SIG-M5 treated with dmso at 0.1 percent for 504 hours (cell line): ENCODE measurements at regions not wholly inside any gene's neighbourhood (a gene's known extent, or its start where the extent isn't known, plus 50 kb on each side); places are given as distances from the start of the nearest gene placed in this dataset.

Source experiments
- DNase-seq: peaks from one replicate; lab custom pipeline; 2025; ENCODE audit not compliant: unreplicated experiment; lab: John Stamatoyannopoulos, UW

GRCh38 chr2:133717497-133717896 is 149.2 kb upstream of the NCKAP5 start:
- no peak for DNase-seq

GRCh38 chr2:133718688-133719201 is 150.5 kb upstream of the NCKAP5 start:
- no peak for DNase-seq

DNA sequence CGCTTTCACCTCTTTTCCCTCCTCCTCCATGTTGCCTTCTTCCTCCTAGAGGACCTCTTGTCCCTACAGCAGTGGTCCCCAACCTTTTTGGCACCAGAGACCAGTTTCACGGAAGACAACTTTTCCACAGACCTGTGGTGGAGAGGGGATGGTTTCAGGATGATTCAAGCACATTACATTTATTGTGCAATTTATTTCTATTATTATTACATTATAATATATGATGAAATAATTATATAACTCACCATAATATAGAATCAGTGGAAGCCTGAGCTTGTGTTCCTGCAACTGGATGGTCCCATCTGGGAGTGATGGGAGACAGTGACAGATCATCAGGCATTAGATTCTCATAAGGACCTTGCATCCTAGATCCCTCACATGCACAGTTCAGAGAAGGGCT is 152.2 kb upstream of the NCKAP5 start:
- no peak for DNase-seq

GRCh38 chr2:133721118-133721517 is 152.9 kb upstream of the NCKAP5 start:
- DNase-seq, result no peak

DNA sequence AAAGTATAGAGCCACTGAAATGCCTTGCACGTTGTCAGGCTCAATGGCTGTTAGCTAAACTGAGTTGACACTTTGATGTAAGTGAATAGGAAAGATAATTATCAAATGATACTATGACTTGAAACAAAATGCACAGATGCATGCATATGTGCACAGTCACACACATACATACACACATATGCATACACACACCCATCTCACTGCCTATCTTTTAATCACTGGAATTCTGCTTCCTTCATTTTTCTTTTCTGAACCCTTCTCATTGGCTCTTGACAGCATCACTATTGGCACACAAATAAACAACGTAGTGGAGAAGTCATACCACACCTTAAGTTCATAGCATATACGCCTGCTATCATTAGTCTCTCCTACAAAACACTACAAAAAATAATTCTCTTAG is 154.9 kb upstream of the NCKAP5 start:
- no peak for DNase-seq

DNA sequence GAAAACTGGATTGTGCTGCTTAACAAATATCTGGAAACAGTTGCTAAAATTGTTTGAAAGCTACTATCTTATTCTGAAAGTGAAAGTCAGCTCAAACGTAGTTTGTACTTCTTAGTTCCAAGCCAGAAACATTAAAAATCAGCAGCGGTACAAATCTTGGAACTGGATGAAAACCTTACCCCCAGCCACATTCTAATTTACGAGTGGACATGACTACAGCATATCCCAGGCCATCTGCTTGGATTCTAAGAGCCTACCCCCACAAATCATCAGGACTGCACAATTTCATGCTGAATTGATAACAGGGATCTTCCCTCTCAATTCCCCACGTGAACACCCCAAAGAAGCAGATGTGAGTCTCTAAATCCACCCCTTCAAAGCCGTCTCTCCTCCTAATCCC is 158.7 kb upstream of the NCKAP5 start:
- DNase-seq, result no peak

- DNase-seq, result no peak
These were observed 163.8 kb upstream of the NCKAP5 start for GRCh38 chr2:133732059-133732458.

DNA sequence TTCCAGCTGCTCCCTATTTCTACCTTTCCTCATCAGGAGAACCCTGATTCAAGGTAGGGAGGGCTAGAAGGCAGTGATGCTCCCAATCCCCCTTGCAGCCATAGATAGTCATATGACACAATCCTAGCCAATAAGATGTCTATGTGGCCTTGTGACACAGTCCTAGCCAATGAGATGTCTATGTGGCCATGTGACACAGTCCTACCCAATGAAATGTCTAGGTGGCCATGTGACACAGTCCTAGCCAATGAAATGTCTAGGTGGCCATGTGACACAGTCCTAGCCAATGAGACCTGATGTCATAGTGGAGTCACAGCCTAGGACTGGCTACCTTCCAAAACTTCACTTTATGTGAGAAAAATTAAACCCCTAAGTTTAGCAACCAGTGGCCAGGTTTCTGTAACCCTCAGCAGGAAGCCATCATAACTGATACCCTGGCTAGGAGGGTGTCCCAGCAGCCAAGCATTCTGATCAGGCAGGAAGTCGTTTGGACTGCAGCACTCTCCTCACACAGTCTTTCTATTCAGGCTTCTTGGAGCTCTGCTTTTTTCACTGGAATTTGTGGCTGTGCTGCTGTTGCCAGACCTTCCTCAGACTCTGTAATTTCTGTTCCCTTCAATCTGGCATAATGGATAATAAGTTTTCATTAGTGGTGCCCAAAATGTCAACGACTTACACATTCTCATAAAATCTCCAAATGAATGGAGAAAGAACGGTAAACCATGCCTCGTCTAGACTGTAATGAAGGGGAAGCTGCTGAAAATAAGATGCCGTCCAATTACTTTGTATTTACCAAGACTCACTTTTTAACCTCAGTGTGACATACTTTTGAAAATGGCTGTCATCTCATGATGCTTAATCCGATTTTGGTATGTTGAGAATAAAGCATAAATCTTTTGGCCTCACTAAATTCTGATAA is 165.0 kb upstream of the NCKAP5 start:
- no peak for DNase-seq

GRCh38 chr2:133733901-133734255 is 165.6 kb upstream of the NCKAP5 start:
- no peak for DNase-seq

DNA sequence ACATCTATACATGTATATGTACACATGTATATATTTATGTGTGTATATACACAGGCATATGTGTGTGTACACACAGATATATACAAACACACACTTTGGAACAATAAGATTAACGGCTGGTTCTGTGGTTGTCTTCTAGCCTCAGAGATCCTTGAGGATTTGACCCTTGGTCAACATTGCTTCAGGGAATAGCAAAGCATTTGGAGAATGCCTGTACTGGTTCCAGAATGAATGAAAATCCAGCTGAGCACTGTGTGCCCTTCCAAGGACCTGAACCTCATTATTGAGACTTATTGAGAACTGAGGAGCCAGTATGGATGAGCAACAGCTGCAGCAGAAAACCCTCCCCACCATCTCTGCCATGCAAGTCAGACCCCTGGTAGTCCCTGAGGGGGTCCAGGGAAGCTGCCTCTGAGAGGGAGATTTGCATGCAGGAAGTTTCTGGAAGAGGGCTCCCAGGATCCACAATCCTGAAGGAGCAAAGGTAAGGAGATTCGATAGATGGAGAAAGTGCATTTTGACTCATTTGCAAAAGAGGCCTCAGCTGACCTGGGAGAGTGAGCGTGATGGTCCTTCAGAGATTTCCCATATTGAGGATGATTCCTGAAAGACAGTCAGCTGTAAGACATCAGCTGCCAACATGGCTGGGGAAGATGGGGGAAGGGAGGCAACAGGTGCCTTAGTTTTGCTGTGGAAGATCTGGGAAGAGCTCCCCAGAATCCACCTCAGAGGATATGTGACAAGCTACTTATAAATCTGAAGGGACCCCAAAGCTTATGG is 166.6 kb upstream of the NCKAP5 start:
- no peak for DNase-seq

DNA sequence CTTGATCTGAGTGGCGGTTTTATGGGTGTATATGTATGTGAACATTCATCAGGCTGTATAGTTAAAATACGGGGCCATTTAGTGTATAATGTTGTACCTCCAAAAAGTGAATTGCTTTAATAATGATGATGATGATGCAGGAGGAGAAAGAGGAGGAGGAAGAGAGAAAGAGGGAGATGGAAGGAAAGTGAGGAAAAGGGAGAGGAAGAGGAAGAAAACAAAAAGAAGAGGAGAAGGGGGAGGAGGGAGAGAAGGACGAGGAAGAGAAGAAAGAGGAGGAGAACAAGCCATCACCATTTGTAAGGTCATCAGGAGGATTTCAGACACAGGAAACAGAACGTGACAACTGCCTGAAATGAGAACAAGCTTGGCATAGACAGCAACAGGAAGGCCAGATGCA is 168.4 kb upstream of the NCKAP5 start:
- DNase-seq, result no peak

GRCh38 chr2:133737242-133737993 is 169.2 kb upstream of the NCKAP5 start:
- DNase-seq, result no peak

- no peak for DNase-seq
These were observed 170.8 kb upstream of the NCKAP5 start for GRCh38 chr2:133739039-133739438.

GRCh38 chr2:133740500-133740899 is 172.2 kb upstream of the NCKAP5 start:
- DNase-seq, result no peak

DNA sequence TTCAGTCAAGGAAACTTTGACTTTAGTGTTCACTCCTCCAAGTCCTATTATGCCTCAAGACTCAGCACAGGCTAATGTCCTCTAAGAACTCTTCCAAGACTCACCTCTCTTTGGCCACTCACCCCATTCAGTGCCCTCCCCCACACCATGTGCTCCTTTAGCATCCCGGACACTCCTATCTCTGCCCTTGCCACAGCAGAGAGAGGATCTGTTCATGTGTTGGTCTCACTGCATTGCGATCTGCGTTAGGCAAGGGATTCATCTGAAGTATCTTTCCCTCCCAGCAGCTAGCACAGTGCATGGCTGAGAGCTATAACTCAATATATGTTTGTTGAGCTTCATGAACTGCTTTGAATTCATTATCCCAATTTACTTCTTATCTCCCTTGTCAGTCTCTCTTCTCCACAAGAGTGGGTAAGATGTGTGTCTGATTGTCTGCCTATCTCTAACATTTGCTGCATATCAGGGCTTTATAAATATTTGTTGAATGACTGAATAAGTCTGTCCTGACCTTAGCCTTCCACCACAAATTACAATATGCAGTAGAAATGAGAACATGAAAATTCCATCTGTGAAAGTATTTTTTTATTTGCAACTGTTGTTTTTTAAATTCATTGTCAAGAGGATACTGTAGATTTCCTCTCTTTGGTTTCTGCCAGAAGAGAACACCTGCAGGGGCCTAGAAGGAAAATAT is 179.9 kb upstream of the NCKAP5 start:
- DNase-seq, result no peak

DNA sequence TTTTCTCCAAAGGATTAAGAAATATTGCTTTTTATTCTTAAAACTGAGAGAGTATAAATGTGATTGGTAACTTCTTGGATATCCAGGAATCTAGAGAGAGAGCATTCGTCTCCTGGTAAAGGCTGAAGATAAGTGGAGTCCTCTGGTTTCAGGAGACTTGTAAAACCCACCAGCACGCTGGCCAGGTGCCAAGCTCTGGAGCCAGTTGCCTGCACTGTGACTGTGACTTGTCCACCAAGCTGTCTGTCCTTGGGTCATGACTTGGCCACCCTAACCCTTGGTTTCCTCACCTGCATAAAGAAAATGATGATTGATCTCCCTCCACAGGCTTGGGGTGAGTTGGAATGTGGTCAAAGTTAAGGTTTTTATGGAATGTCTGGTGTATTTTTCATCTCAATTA is 185.4 kb upstream of the NCKAP5 start:
- DNase-seq, result no peak

DNA sequence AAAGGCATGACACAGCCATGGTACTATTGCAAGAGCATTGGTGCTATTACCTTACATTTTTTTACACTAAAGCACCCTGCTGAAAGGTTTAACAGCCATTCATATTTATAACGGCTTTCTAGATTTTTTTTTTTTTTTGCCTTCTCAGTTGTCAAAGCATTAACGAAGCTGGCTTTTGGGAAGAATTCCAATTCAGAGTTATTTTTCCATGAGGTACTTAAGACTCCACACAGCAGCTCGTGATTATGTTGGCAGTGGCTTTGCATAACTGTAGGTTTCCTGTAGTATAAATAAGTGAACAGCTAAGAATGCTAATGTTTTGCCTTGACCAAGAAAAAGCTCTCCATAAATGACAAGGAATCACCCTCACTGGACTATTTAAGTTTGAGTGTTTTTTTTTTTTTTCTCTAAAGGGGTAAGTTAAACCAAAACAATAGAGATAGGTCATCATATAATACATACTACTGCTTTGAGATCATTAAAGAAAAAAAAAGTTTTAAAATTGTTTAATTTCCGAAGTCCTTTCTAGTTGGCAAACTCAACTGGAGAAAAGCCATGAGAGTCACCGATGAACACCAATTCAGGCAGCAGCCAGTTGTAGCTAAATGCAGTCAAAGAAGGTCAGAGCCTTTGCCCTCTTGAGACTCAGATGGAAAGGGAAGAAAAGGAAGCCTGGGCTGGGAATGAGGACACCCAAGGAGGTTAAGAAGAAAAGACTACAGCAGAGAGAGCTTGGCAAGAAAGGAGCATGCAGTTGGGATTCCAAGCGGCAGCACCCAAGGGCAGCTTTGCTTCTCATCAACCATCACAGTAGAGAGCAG is 187.4 kb upstream of the NCKAP5 start:
- no peak for DNase-seq

GRCh38 chr2:133756833-133757232 is 188.6 kb upstream of the NCKAP5 start:
- DNase-seq, result no peak

- no peak for DNase-seq
These were observed 192.1 kb upstream of the NCKAP5 start for GRCh38 chr2:133760376-133760775.

DNA sequence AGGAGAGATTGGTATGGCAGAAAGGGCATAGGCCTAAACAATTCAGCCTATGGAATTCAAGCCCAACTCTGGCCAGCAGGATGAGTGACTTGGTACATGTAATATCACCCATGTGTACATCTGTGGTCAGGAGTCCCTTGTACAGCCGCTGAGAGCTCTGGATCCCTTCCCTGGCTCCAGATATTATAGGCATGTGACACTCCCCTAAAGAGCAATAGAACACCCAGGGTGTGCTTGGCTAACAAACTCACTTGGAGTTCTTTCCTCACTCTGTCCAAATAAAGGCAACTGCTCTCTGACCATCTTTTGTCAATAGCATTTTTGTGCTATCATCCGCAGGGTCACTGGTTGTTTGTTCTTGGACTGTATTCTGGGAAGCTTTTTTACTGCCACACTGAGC is 197.4 kb upstream of the NCKAP5 start:
- no peak for DNase-seq
